Naive thymus-derived CD8-positive, alpha-beta T cell (primary cell): ENCODE measurements at regions not wholly inside any gene's neighbourhood (a gene's known extent, or its start where the extent isn't known, plus 50 kb on each side); places are given as distances from the start of the nearest gene placed in this dataset.
"Not testable (repeated sequence)": the region's sequence is repeated elsewhere in the genome, so short reads cannot be mapped to it uniquely, and the experiment has no call there.

Experiments used
- ATAC-seq, 2 donors: fragments of 150-1000 bp; cut with Tn5 transposase in 1 of 2; sonication (Bioruptor Pico), chemical (Tn5 transposase) in 1 of 2; 1 replicate in 1 of 2; 2 replicates in 1 of 2; pipeline ENCODE4 v1.10.0; 2021; ENCODE audit warnings: mild to moderate bottlenecking in 2 of 2, moderate library complexity in 2 of 2
- POLR2A ChIA-PET: fragments of 350-600 bp; sonication (Branson Sonifier 250); formaldehyde crosslinking; loops from one replicate; lab custom pipeline; 2021; ENCODE audit warnings: antibody characterized with exemption; lab: Charles Lee
- DNase-seq, 10 donors: peaks; one replicate each; pipeline versions ENCODE4 v3.0.0 to v3.0.0-alpha.2; 2020 to 2022
- H3K27ac Mint-ChIP-seq, 10 donors: one replicate each; pipeline ENCODE4 v1.8.0; 2020 to 2022; ENCODE audit warnings: mild to moderate bottlenecking in 10 of 10, mixed read lengths in 10 of 10, moderate library complexity in 4 of 10, inconsistent platforms in 1 of 10
- H3K27me3 Mint-ChIP-seq, 5 donors: one replicate each; pipeline ENCODE4 v1.8.0; 2021 to 2022; ENCODE audit warnings: mixed read lengths in 5 of 5
- H3K36me3 Mint-ChIP-seq, 3 donors: one replicate each; pipeline ENCODE4 v1.8.0; 2020 to 2022; ENCODE audit warnings: mixed read lengths in 3 of 3, mild to moderate bottlenecking in 2 of 3, inconsistent platforms in 1 of 3
- H3K4me1 Mint-ChIP-seq, 4 donors: one replicate each; pipeline ENCODE4 v1.8.0; 2021 to 2022; ENCODE audit warnings: mixed read lengths in 4 of 4
- H3K4me3 Mint-ChIP-seq, 10 donors: one replicate each; pipeline ENCODE4 v1.8.0; 2020 to 2022; ENCODE audit warnings: mild to moderate bottlenecking in 10 of 10, mixed read lengths in 10 of 10, moderate library complexity in 6 of 10, inconsistent platforms in 1 of 10
- H3K9me3 Mint-ChIP-seq, 9 donors: one replicate each; pipeline ENCODE4 v1.8.0; 2020 to 2022; ENCODE audit warnings: mixed read lengths in 9 of 9, mild to moderate bottlenecking in 3 of 9, inconsistent platforms in 1 of 9, moderate library complexity in 1 of 9

DNA sequence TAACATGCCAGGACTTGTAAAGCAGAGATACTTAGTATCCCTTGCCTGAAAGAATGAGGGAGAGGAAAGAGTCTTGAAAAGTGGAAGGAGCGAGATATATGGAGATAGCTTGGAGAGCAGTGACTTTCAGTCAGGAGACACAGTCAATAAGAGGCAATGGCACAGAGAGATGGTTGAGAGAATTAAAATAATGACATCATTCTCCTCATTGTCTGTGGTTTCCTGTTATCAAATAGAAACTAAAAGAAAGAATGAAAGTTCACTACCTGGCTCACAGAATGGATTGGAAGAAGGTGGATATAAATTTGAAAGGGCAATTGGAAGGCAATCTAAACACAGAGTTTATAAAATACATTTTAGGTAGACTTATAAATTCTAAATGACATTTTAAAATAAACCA is 760.2 kb upstream of the AADAT start:
- POLR2A ChIA-PET, result no interaction called here
- Mint-ChIP-seq H3K27me3 (no peaks in the 10 kb centered on the region), H3K36me3 (no peaks in the 10 kb centered on the region), H3K4me3 (no peak overlapping the region), H3K27ac (no peak overlapping the region), H3K9me3 (peaks cover 0 to 19% (median 9%) of the 10 kb centered on the region in 9 donors), H3K4me1 (no peaks in the 10 kb centered on the region)
- ATAC-seq, result no peak
- DNase-seq, result no peak

DNA sequence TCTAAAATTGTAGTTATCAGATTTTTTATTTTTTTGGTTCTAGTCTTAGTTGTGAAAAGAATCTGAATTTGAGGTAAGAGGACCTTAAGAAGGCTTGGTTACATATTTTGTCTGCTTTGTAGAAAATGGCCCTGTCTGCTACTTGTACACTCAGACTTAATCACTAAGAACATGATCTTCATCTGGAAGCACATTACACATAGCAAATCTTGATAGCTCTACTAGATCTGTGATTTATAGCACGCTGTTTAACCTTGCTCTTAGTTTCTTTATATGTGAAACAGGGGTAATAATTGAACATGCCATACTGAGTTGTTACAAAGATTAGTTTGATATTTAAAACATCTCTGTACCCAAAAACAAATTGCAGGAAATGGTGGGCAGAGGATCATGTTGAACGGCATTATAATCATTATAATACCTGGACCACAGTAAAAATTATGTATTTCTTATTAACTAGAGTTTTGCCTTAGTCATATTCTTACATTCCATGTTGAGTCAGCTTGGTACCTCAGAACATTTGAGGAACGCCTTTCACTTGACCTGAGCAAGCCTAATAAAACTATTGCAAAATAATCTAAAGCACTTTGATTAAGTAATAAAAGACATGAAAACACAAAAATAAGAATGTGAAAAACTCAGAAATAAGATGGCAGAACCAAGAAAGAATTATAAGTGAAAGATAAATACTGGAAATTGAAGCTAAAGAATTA is 738.0 kb upstream of the AADAT start:
- Mint-ChIP-seq H3K36me3 (no peaks in the 10 kb centered on the region), H3K9me3 (peaks cover 0 to 19% (median 5%) of the 10 kb centered on the region in 9 donors), H3K4me1 (no peaks in the 10 kb centered on the region), H3K27ac (no peak overlapping the region), H3K27me3 (no peaks in the 10 kb centered on the region), H3K4me3 (no peak overlapping the region)
- DNase-seq, result no peak
- no peak for ATAC-seq
- POLR2A ChIA-PET, result no interaction called here

DNA sequence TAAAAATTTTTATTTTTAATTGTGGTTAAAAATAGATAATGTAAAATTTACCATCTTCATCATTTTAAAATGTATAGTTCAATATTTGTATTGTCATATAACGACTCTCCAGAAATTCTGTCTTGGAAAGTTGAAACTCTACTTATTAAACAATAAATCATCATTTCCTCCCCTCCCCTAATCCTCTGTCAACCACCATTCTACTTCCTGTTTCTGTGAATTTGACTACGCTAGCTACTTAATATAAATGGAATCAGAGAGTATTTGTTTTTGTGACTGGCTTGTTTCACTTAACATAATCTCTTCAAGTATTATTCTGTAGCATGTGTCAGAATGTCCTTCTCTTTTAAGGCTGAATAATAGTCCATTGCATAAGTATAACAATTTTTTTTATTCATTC is 729.0 kb upstream of the AADAT start:
- no peak for ATAC-seq
- no peaks in the 10 kb centered on the region for H3K36me3 Mint-ChIP-seq
- POLR2A ChIA-PET, result no interaction called here

DNA sequence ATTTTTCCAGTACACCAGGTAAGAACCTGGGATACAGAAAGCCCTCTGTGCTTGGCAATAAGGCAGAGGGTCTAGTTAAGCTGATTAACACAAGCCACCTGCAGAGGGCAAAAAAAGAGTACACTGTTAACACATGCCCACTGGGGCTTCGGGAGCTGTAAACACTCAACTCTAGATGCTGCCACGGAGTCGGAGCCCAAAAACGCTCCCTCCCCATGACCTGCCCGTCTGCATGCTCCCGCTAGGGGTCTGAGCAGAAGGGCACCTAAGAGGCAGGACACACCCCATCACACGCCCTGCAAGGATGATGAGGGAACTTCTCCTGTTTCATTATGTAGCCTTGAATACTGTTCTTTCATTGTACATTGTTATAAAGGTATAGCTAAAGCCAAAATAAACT is 715.6 kb upstream of the AADAT start:
- Mint-ChIP-seq H3K4me3 (no peak overlapping the region), H3K4me1 (no peaks in the 10 kb centered on the region), H3K27me3 (no peaks in the 10 kb centered on the region), H3K36me3 (no peaks in the 10 kb centered on the region), H3K9me3 (peaks cover 0 to 28% (median 8%) of the 10 kb centered on the region in 9 donors), H3K27ac (no peak overlapping the region)
- no peak for DNase-seq
- no peak for ATAC-seq
- POLR2A ChIA-PET, result no interaction called here

More for the DNA sequence above, 729.0 kb upstream of the AADAT start:
- H3K4me3 Mint-ChIP-seq, result no peak overlapping the region
- peaks cover 5 to 36% (median 19%) of the 10 kb centered on the region in 9 donors for H3K9me3 Mint-ChIP-seq
- no peak overlapping the region for H3K27ac Mint-ChIP-seq
- H3K27me3 Mint-ChIP-seq, result no peaks in the 10 kb centered on the region
- no peak for DNase-seq
- H3K4me1 Mint-ChIP-seq, result no peaks in the 10 kb centered on the region

DNA sequence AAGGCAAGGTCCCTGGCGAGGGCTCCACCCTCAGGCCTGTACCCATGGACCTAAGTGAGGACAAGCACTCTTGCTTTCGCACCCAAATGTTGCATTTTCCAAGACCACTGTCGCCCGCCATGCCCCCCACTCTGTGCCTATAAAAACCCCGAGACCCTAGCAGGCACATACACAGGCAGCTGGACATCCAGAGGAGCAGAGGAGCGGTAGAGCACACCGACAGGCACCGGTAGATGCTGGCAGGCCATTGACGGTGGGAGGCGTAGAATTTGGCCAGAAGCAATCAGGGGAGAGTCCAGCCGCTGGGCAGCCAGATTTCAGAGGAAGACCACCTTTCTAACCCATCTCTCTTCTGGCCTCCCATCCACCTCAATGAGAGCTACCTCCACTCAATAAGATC is 715.2 kb upstream of the AADAT start:
- H3K27me3 Mint-ChIP-seq, result no peaks in the 10 kb centered on the region

DNA sequence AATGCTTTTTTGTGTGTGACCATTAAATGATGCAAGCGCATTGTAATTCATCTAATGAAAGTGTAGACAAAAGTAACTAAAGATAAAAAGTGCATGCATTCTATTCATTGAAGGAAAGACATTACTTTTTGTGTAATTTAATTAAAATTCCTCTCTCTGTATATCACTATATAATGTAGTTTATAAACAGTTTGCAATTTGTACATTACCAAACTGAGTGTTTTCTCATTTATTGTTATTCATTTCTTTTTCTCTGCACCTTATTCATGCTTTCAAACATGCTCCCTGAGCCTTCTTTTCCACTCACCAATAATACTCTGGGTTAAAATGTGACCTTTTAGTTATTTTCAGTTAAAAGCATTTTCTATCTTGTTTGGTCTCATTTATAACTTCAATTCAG is 713.7 kb upstream of the AADAT start:
- Mint-ChIP-seq H3K4me3 (no peak overlapping the region), H3K27me3 (no peaks in the 10 kb centered on the region), H3K9me3 (peaks cover 0 to 22% (median 8%) of the 10 kb centered on the region in 9 donors), H3K4me1 (no peaks in the 10 kb centered on the region), H3K36me3 (no peaks in the 10 kb centered on the region), H3K27ac (no peak overlapping the region)
- ATAC-seq, result no peak
- no peak for DNase-seq
- POLR2A ChIA-PET, result no interaction called here

More for the DNA sequence above, 715.2 kb upstream of the AADAT start:
- no peak for DNase-seq
- H3K4me3 Mint-ChIP-seq, result no peak overlapping the region
- no peak for ATAC-seq
- H3K27ac Mint-ChIP-seq, result no peak overlapping the region
- H3K36me3 Mint-ChIP-seq, result no peaks in the 10 kb centered on the region
- POLR2A ChIA-PET, result no interaction called here
- H3K4me1 Mint-ChIP-seq, result no peaks in the 10 kb centered on the region
- H3K9me3 Mint-ChIP-seq, result peaks cover 0 to 27% (median 8%) of the 10 kb centered on the region in 9 donors

DNA sequence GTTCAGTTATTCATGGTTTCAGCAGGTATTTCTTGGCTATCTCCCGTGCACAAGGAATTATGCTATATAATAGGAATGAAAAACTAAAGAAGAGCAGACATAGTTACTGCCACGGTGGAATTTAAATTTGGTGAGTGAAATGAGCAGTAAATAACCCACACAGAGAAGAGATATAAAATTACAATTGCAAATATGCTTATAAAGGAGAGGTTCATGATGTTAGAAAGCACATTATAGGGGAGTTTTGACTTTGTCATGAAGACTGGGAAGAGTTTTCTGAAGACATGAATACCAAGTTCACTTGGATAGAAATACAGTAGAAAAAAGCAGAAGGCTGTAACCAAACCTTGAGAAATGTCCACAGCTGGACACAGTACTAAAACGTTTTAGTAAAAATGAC is 712.0 kb upstream of the AADAT start:
- Mint-ChIP-seq H3K4me3 (no peak overlapping the region), H3K9me3 (peaks cover 0 to 14% (median 4%) of the 10 kb centered on the region in 9 donors), H3K27ac (no peak overlapping the region), H3K27me3 (no peaks in the 10 kb centered on the region), H3K4me1 (no peaks in the 10 kb centered on the region), H3K36me3 (no peaks in the 10 kb centered on the region)
- POLR2A ChIA-PET, result no interaction called here
- ATAC-seq (no peak), DNase-seq (no peak)

DNA sequence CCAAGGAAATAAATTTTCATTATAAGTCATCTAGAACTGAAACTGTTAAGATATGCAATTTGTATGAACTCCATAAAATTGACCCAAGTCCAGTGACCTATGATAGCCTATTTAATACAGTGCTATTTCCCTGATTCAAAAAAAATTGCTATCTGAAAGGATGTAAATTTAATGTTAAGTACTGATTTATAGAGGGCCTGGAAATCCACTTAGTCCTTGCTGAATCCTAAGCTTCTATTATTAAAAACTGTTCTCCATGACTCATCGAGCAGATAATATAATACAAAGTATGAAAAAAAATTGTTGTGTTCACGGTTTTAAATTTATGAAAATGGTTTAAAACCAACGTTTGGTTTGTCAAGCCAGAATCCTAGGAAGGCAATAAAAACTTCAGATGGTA is 704.8 kb upstream of the AADAT start:
- H3K27ac Mint-ChIP-seq, result no peak overlapping the region
- H3K27me3 Mint-ChIP-seq, result no peaks in the 10 kb centered on the region
- H3K36me3 Mint-ChIP-seq, result no peaks in the 10 kb centered on the region
- DNase-seq (no peak), ATAC-seq (no peak)
- H3K9me3 Mint-ChIP-seq, result peaks cover 0 to 21% (median 4%) of the 10 kb centered on the region in 9 donors
- POLR2A ChIA-PET, result no interaction called here
- H3K4me1 Mint-ChIP-seq, result no peaks in the 10 kb centered on the region
- no peak overlapping the region for H3K4me3 Mint-ChIP-seq

DNA sequence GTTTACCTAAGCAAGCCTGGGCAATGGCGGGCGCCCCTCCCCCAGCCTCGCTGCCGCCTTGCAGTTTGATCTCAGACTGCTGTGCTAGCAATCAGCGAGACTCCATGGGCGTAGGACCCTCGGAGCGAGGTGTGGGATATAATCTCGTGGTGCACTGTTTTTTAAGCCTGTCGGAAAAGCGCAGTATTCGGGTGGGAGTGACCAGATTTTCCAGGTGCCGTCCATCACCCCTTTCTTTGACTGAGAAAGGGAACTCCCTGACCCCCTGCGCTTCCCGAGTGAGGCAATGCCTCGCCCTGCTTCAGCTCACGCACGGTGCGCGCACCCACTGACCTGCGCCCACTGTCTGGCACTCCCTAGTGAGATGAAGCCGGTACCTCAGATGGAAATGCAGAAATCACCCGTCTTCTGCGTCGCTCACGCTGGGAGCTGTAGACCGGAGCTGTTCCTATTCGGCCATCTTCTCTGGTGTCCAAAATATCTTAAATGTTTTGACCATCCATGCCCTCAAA is 698.8 kb upstream of the AADAT start:
- POLR2A ChIA-PET, H3K4me1 Mint-ChIP-seq, ATAC-seq, H3K4me3 Mint-ChIP-seq, H3K36me3 Mint-ChIP-seq, DNase-seq, H3K27me3 Mint-ChIP-seq, H3K27ac Mint-ChIP-seq: not testable (repeated sequence)
- H3K9me3 Mint-ChIP-seq, result peaks cover 0 to 16% (median 3%) of the 10 kb centered on the region in 9 donors

DNA sequence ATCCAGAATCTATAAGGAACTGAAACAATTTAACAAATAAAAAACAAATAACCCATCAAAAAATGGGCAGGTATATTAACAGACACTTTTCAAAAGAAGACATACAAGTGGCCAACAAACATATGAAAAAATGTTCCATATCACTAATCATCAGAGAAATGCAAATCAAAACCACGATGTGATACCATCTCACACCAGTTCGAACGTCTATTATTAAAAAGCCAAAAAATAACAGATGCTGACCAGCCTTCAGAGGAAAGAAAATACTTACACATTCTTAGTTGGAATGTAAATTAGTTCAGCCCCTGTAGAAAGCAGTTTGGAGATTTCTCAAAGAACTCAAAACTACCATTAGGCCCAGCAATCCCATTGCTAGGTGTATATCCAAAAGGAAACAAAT is 687.9 kb upstream of the AADAT start:
- POLR2A ChIA-PET, result no interaction called here
- no peak for ATAC-seq
- no peak overlapping the region for H3K27ac Mint-ChIP-seq
- no peak for DNase-seq
- no peak overlapping the region for H3K4me3 Mint-ChIP-seq
- H3K36me3 Mint-ChIP-seq, result no peaks in the 10 kb centered on the region
- no peaks in the 10 kb centered on the region for H3K27me3 Mint-ChIP-seq
- peaks cover 0 to 2% (median 0%) of the 10 kb centered on the region in 4 donors for H3K4me1 Mint-ChIP-seq
- peaks cover 2 to 32% (median 12%) of the 10 kb centered on the region in 9 donors for H3K9me3 Mint-ChIP-seq

DNA sequence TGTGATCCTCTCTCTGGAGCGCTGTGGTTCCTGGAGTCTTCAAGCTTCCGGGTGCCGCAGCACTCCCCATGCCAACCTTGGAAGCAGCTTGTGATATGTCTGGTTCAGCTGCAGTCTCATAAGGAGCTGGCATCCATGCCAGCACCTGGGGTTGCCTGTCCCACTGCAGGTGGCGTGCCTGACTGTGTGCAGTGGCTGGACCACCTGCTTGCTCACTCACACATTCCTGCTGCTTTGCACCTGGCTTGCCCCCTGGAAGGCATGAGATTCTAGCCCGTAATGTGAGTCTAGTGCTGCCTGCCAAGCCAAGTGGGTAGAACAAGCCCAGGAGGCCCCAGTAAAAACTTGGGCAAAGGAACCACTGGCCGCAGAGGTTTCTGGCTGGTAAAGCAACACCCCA is 687.2 kb upstream of the AADAT start:
- ATAC-seq (no peak), DNase-seq (no peak)
- Mint-ChIP-seq H3K9me3 (peaks cover 0 to 32% (median 10%) of the 10 kb centered on the region in 9 donors), H3K4me3 (no peak overlapping the region), H3K36me3 (no peaks in the 10 kb centered on the region), H3K4me1 (peaks cover 0 to 2% (median 0%) of the 10 kb centered on the region in 4 donors), H3K27ac (no peak overlapping the region), H3K27me3 (no peaks in the 10 kb centered on the region)
- POLR2A ChIA-PET, result no interaction called here

DNA sequence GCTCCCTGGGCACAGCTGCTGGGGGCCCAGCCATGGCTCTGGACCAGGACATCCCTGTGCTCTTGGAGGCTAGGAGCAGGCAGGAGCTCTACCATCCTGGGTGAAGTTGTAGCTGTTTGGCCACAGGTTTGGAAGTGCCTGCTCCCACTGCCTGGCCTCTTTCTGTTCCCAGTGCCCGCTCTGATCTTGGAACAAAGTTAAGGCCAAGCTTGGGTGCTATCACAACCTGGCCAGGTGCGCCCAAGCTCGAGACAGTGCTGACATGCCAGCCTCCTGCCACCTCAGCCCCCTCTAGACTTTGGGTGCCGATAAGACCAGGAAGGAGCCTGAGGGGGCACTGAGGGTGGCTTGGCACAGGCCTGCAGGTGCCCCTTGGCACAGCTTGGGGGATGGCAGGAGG is 686.1 kb upstream of the AADAT start:
- Mint-ChIP-seq H3K27me3 (no peaks in the 10 kb centered on the region), H3K4me3 (no peak overlapping the region), H3K4me1 (peaks cover 0 to 2% (median 0%) of the 10 kb centered on the region in 4 donors), H3K27ac (no peak overlapping the region), H3K36me3 (no peaks in the 10 kb centered on the region), H3K9me3 (peaks cover 0 to 23% (median 10%) of the 10 kb centered on the region in 9 donors)
- POLR2A ChIA-PET, result no interaction called here
- DNase-seq, result no peak
- no peak for ATAC-seq

DNA sequence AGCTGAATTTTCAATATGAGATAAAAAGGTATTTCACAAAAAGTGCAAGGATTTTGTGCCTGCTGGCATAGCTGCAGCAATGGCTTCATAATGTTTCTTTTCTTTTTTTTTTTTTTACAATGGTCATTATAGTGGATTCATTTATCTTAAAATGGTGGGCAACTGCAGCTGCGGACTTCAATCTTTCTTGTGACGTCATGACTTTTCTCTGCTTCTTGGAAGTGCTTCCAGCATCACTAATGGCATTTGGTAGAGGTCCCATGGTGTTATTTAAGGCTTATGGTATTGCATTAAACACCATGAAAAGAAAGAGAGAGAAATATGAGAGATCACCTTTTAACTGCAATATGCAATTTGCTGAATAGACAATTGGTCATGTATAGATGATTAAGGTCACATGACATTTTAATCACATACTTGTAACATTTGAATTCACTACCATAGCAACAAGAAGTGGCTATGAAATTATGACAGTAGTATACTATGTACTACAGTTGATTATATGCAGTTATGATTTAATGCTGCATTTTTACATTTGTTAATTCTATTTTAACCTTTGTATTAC is 684.0 kb upstream of the AADAT start:
- H3K36me3 Mint-ChIP-seq, result no peaks in the 10 kb centered on the region
- H3K4me1 Mint-ChIP-seq, result no peaks in the 10 kb centered on the region
- H3K27ac Mint-ChIP-seq, result no peak overlapping the region
- DNase-seq (no peak), ATAC-seq (no peak)
- no peaks in the 10 kb centered on the region for H3K27me3 Mint-ChIP-seq
- POLR2A ChIA-PET, result no interaction called here
- H3K4me3 Mint-ChIP-seq, result no peak overlapping the region
- peaks cover 0 to 13% (median 2%) of the 10 kb centered on the region in 9 donors for H3K9me3 Mint-ChIP-seq
